GM21737 (cell line): ENCODE measurements at regions not wholly inside any gene's neighbourhood (a gene's known extent, or its start where the extent isn't known, plus 50 kb on each side); places are given as distances from the start of the nearest gene placed in this dataset.
A peak's percentile ranks its signal among the peaks of the same experiment; 100 is the strongest.
"Not testable (repeated sequence)": the region's sequence is repeated elsewhere in the genome, so short reads cannot be mapped to it uniquely, and the experiment has no call there.

Experiments used
- ATAC-seq: cut with Tn5 transposase; IDR thresholded peaks from one replicate; pipeline ENCODE4 v1.9.1; 2021; ENCODE audit warnings: mild to moderate bottlenecking, moderate library complexity; ENCODE audit not compliant: unreplicated experiment

- no peak for ATAC-seq
These were observed 72.8 kb upstream of the ADTRP start for GRCh38 chr6:11851387-11851786.

DNA sequence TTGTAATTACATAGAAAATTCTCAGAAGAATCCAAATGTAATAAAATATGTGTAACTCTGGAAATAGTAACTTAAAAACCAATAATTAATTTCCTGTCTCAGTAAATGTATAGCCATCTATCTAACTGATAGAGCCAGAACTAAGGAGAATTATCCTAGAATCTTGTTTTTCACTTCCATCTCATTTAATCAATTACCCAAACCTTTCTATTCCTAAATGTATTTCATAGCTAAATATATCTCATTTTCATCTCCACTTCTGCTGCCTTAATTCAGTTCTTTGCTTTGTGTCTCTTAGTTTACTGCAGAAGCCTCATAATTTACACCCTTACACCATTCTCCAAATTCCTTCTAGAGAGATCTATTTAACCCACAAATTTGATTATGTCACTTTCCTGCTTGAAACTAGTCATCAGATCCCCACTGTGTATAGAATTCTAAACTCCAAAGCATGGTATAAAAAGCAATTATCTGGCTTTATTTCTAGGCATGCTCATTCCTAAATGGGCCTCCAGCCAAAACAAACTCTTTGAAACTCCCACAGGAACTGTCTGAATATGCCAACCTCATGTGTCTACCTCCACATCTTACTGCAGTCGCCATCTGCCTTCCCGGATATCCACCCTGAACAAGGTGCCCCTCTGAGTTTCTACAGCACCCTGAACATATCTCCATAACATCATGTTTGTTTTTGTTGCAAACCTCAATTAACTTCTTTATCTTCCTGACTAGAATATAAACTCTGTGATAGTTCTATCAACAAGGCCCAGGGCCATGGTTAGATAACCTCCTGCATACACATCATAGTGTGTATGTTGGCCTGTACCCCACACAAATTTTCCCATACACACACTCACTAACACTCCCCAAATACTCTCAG, 70.5 kb upstream of the ADTRP start:
- no peak for ATAC-seq

DNA sequence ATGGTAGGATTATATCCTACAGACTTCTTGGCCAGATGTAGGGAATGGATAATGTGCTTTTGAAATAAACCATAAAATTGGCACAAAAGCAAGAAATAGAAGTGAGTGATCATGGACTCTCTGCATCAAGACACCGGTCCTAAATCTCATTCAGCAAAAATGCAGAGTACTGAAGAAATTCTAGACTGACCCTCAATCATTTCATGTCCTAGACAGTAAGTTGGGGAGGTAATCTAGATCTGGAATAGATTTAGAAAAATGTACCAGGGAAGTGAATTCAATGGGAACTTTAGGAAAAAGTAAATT, 69.7 kb upstream of the ADTRP start:
- no peak for ATAC-seq

DNA sequence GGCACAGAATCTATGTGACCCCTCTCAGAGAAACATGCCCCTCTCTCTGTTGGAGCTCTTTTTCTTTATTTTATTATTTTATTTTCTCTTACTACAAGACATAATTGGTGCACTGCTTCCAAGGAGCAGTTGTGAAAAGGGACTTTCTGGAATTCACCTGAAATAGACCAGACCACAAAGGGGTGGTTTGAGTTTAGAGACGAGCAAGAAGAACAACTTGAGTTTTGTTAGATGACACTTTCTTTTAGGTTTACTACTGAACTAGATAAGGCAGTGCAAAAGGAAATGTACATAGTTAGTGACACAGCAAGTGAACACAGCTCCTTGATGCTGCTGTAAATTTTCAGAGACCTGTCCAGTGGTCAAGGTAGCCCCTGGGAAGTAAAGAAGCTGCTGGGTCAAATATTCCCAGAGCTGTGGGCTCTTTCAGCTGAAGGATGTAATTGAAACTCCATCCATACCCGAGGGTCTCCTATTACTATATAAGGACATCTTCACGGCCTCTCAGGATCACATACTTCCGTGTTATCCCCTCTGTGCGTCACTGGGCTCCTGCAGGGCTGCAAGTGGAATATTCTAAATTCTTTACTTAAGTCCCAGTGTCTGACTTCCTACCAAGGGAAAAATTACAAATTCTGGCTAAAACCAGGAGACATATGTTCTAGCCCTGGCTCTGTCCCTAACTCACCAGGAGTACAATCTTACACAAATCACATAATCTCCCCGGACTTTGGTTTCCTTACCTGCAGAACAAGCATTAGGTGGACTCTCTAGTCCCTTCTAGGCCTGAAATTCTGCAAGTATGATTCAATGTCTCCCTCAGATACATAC, 69.1 kb upstream of the ADTRP start:
- ATAC-seq = no peak

- not testable (repeated sequence) for ATAC-seq
These were observed 68.5 kb upstream of the ADTRP start for GRCh38 chr6:11847068-11847467.

- ATAC-seq = no peak
These were observed 67.3 kb upstream of the ADTRP start for GRCh38 chr6:11845664-11846577.

- ATAC-seq = not testable (repeated sequence)
These were observed 64.2 kb upstream of the ADTRP start for GRCh38 chr6:11842795-11843194.

- no peak for ATAC-seq
These were observed 56.5 kb upstream of the ADTRP start for GRCh38 chr6:11835065-11835464.

DNA sequence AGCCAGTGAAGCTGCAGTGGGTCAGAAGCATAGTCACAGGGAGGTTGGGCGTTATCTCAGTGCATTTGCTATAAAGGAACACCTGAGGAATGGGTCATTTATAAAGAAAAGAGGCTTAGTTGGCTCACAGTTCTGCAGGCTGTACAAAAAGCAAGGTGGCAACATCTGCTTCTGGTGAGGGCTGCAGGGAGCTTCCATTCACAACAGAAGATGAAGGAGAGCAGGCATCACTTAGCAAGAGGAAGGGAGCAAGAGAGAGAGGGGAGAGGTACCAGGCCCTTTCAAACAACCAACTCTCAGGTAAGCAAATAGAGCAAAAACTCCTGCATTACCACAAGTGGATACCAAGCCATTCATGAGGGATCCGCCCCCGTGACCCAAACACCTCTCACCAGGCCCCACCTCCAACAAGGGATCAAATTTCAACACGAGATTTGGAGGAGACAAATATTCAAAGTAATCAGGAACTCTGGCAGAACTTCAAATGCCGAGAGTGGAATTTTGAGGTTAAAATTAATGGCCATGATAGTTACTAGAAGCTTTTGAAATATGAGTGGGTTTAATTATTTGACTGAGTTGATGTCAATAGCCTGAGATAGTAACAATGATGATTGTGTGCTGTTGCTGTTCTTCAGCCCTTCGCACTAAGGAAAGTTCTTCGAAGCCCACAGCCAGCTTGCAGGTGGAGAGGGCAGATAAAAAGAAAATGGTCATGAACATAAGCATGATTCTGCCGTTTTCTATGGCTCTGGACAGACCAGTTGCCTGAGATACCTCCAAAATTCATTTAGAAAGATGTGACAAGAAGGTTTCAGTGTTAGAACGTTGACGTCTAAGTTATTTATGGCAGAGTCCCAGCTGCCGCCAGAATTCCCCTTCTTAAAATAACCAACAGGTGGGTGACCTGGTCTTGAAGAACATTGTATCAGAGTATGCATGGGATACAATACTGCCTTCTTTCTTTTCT, 55.3 kb upstream of the ADTRP start:
- ATAC-seq = peak; percentile 82

DNA sequence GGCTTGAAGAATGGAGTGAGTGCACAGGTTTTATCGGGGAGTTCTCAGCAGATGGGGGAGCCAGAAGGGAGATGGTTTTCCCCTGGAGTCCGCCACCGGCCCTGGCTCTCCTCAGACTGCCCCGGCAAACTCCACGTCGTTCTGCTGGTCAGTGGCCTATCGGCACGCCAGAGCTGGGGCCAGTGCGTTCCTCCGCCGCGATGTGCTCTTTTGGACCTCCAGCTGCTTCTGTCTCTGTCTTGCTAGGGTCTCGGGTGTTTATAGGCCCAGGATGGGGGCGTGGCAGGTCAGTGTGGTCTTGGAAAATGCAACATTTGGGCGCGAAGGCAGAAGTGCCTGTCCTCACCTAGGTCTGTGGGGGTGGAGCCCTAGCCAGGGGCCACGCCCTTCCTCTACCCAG, 53.0 kb upstream of the ADTRP start:
- ATAC-seq = no peak

GRCh38 chr6:11830520-11830919, 51.9 kb upstream of the ADTRP start:
- no peak for ATAC-seq

DNA sequence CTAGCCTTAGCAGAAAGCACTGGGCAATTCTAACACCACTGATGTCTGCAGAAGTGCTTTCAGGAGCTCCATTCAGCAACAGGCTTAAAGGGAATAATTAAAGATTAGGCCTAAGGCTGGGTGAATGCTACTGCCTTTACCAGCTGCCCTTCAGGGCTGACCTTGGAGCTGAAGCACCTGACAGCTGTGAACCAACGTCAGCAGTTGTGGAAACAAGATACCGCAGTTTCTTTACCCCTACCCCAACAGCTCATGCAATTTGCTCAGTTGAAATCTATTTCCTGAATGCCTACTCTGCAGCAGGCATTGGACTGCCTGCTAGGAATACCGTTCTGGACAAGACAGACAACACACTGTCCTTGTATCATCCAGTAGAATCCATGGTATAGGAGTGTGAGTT, 51.5 kb upstream of the ADTRP start:
- ATAC-seq = no peak

DNA sequence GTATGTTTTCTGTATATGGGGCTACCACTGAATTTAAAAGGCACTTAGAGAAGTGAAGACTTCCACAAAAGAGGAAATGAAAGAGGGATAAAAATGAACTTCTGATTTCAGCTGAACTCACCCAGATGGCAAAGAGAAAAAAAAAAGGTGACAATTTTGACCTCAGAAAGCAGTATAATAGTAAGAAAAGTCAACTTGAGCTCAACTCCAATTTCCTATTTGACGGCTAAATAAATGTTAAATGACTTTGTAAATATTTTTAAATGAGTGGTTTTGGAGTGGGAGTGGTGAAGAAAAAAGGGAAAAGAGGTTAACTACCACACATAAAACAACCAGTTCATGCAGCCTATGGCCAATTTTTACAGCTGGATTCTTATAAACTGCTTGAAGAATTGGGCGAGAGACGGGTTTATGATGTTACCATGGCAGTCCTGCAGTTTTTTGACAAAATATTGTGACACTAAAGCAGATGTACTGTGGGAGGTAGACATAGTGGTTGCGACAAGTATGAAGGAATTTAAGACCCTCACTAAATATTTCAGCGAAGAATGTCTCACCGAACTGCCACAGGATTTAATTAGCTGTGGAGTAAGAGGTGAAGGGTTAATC, 49.8 kb upstream of the ADTRP start:
- no peak for ATAC-seq
